HG03469 (cell line): ENCODE measurements at regions not wholly inside any gene's neighbourhood (a gene's known extent, or its start where the extent isn't known, plus 50 kb on each side); places are given as distances from the start of the nearest gene placed in this dataset.
A peak's percentile ranks its signal among the peaks of the same experiment; 100 is the strongest.

Source experiments
- ATAC-seq: cut with Tn5 transposase; IDR thresholded peaks from one replicate; pipeline ENCODE4 v1.9.1; 2021; ENCODE audit warnings: mild to moderate bottlenecking, moderate library complexity, moderate number of reproducible peaks; ENCODE audit not compliant: unreplicated experiment

- ATAC-seq, result no peak
Observed at GRCh38 chr4:111632641-111633151, 512.6 kb upstream of the FAM241A start.

GRCh38 chr4:111633663-111634266, 511.5 kb upstream of the FAM241A start:
- ATAC-seq, result no peak

GRCh38 chr4:111635646-111636045, 509.6 kb upstream of the FAM241A start:
- no peak for ATAC-seq

GRCh38 chr4:111636961-111637585, 508.2 kb upstream of the FAM241A start:
- no peak for ATAC-seq

GRCh38 chr4:111639120-111639690, 506.0 kb upstream of the FAM241A start:
- no peak for ATAC-seq

GRCh38 chr4:111639876-111640275, 505.4 kb upstream of the FAM241A start:
- ATAC-seq, result no peak

GRCh38 chr4:111641813-111642579, 503.3 kb upstream of the FAM241A start:
- ATAC-seq, result peak; percentile 90

- ATAC-seq, result no peak
Observed at GRCh38 chr4:111648056-111648455, 497.2 kb upstream of the FAM241A start.

GRCh38 chr4:111649308-111649707, 495.9 kb upstream of the FAM241A start:
- ATAC-seq, result no peak

GRCh38 chr4:111650146-111650545, 495.1 kb upstream of the FAM241A start:
- ATAC-seq, result no peak

- ATAC-seq, result no peak
Observed at GRCh38 chr4:111650674-111651086, 494.6 kb upstream of the FAM241A start.

GRCh38 chr4:111652236-111652635, 493.0 kb upstream of the FAM241A start:
- ATAC-seq, result no peak

- ATAC-seq, result no peak
Observed at GRCh38 chr4:111652986-111653385, 492.3 kb upstream of the FAM241A start.

- ATAC-seq, result no peak
Observed at GRCh38 chr4:111662496-111662895, 482.8 kb upstream of the FAM241A start.

- no peak for ATAC-seq
Observed at GRCh38 chr4:111664308-111664945, 480.8 kb upstream of the FAM241A start.

- no peak for ATAC-seq
Observed at GRCh38 chr4:111666826-111667360, 478.4 kb upstream of the FAM241A start.

- no peak for ATAC-seq
Observed at GRCh38 chr4:111671756-111672155, 473.5 kb upstream of the FAM241A start.

- ATAC-seq, result no peak
Observed at GRCh38 chr4:111675746-111676145, 469.5 kb upstream of the FAM241A start.

GRCh38 chr4:111676533-111676932, 468.7 kb upstream of the FAM241A start:
- no peak for ATAC-seq

GRCh38 chr4:111678479-111678878, 466.8 kb upstream of the FAM241A start:
- no peak for ATAC-seq

GRCh38 chr4:111678908-111679307, 466.3 kb upstream of the FAM241A start:
- ATAC-seq, result no peak
